ENCODE measurements at regions not wholly inside any gene's neighbourhood (a gene's known extent, or its start where the extent isn't known, plus 50 kb on each side); places are given as distances from the start of the nearest gene placed in this dataset.

GRCh38 chr20:22213271-22213670 lies 371.1 kb downstream of the FOXA2 start:
- DNase-seq = no peak
- no peaks in the 10 kb centered on the region for H3K36me3 ChIP-seq
- no peak overlapping the region for H3K4me3 ChIP-seq
- peaks cover 0 to 4% (median 0%) of the 10 kb centered on the region in 3 donors for H3K27me3 ChIP-seq
- H3K4me1 ChIP-seq = no peaks in the 10 kb centered on the region
- 44 to 61% (median 52%) methylated on average over 4 of the region's 4 CpGs for whole genome bisulfite sequencing, 5 donors
- no peak overlapping the region for H3K27ac ChIP-seq
- no peaks in the 10 kb centered on the region for H3K9me3 ChIP-seq
- TF ChIP-seq, protein P1, sequence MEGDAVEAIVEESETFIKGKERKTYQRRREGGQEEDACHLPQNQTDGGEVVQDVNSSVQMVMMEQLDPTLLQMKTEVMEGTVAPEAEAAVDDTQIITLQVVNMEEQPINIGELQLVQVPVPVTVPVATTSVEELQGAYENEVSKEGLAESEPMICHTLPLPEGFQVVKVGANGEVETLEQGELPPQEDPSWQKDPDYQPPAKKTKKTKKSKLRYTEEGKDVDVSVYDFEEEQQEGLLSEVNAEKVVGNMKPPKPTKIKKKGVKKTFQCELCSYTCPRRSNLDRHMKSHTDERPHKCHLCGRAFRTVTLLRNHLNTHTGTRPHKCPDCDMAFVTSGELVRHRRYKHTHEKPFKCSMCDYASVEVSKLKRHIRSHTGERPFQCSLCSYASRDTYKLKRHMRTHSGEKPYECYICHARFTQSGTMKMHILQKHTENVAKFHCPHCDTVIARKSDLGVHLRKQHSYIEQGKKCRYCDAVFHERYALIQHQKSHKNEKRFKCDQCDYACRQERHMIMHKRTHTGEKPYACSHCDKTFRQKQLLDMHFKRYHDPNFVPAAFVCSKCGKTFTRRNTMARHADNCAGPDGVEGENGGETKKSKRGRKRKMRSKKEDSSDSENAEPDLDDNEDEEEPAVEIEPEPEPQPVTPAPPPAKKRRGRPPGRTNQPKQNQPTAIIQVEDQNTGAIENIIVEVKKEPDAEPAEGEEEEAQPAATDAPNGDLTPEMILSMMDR (IDR thresholded peaks at IDR 0.05) = no peak
- TF ChIP-seq EP300 (IDR thresholded peaks at IDR 0.05) = no peak
- no peak for TF ChIP-seq POLR2AphosphoS5 (IDR thresholded peaks at IDR 0.05)
- TF ChIP-seq POLR2A (IDR thresholded peaks at IDR 0.05) = no peak
- intact Hi-C loops (cut with DNase I; ENCODE audit: low total_unique reads) = no loop called here

- Histone ChIP-seq H3K9me3 (peaks cover 0 to 7% (median 0%) of the 10 kb centered on the region in 4 donors), H3K27ac (no peak overlapping the region), H3K36me3 (no peaks in the 10 kb centered on the region), H3K4me1 (no peaks in the 10 kb centered on the region), H3K4me3 (no peak overlapping the region), H3K27me3 (no peaks in the 10 kb centered on the region)
- no peak for TF ChIP-seq POLR2AphosphoS5 (IDR thresholded peaks at IDR 0.05)
- no peak for DNase-seq
- intact Hi-C loops (cut with DNase I; ENCODE audit: low total_unique reads) = no loop called here
Measured at GRCh38 chr20:22207280-22207679, 377.1 kb downstream of the FOXA2 start.

DNA sequence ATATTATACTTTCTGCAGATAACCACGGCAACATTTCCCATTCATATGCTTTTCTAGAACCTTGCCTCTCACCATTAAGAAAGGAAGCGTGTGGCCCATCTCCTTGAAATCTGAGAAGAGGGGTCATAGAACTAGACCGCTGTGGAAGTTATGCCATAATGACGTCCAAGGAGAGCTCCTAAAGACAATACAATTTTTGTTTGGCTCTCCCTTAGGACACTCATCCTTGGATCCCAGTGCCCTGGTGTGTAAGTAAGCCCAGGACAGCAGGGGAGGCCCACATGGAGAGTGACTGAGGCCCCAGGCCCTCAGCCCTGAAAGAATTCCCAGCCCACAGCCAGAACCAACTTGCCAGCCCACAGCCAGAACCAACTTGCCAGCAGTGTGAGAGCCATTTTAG lies 379.6 kb downstream of the FOXA2 start:
- H3K4me3 ChIP-seq = no peak overlapping the region
- TF ChIP-seq, protein P1 (IDR thresholded peaks at IDR 0.05) = no peak
- TF ChIP-seq POLR2AphosphoS5 (IDR thresholded peaks at IDR 0.05) (no peak), EP300 (IDR thresholded peaks at IDR 0.05) (no peak), POLR2A (IDR thresholded peaks at IDR 0.05) (no peak)
- H3K27ac ChIP-seq = no peak overlapping the region
- no peaks in the 10 kb centered on the region for H3K4me1 ChIP-seq
- no peaks in the 10 kb centered on the region for H3K27me3 ChIP-seq
- no peak for DNase-seq
- intact Hi-C loops (cut with DNase I; ENCODE audit: low total_unique reads) = no loop called here
- WGBS, 5 donors = 70 to 86% (median 81%) methylated on average over 4 of the region's 4 CpGs
- peaks cover 0 to 10% (median 2%) of the 10 kb centered on the region in 4 donors for H3K9me3 ChIP-seq
- no peaks in the 10 kb centered on the region for H3K36me3 ChIP-seq

- intact Hi-C loops (cut with DNase I; ENCODE audit: low total_unique reads) = no loop called here
- WGBS, 5 donors = 31 to 58% (median 49%) methylated on average over 1 of the region's 1 CpG
Measured at GRCh38 chr20:22182148-22182547, 402.2 kb downstream of the FOXA2 start.

GRCh38 chr20:22180244-22180643 lies 404.1 kb downstream of the FOXA2 start:
- no peak for DNase-seq
- TF ChIP-seq EP300 (IDR thresholded peaks at IDR 0.05) (no peak), POLR2AphosphoS5 (IDR thresholded peaks at IDR 0.05) (no peak)
- TF ChIP-seq, protein P1 (IDR thresholded peaks at IDR 0.05) = no peak
- no peaks in the 10 kb centered on the region for H3K36me3 ChIP-seq
- WGBS, 5 donors = 29 to 68% (median 47%) methylated on average over 1 of the region's 1 CpG
- no peak overlapping the region for H3K27ac ChIP-seq
- H3K4me1 ChIP-seq = no peaks in the 10 kb centered on the region
- no peaks in the 10 kb centered on the region for H3K27me3 ChIP-seq
- H3K4me3 ChIP-seq = no peak overlapping the region
- peaks cover 0 to 17% (median 6%) of the 10 kb centered on the region in 4 donors for H3K9me3 ChIP-seq
- intact Hi-C loops (cut with DNase I; ENCODE audit: low total_unique reads) = no loop called here

More at GRCh38 chr20:22182148-22182547, 402.2 kb downstream of the FOXA2 start:
- TF ChIP-seq, protein P1 (IDR thresholded peaks at IDR 0.05) = no peak
- no peak for TF ChIP-seq EP300 (IDR thresholded peaks at IDR 0.05)
- Histone ChIP-seq H3K27me3 (no peaks in the 10 kb centered on the region), H3K4me1 (no peaks in the 10 kb centered on the region), H3K4me3 (no peak overlapping the region), H3K9me3 (peaks cover 0 to 9% (median 7%) of the 10 kb centered on the region in 4 donors), H3K27ac (no peak overlapping the region), H3K36me3 (no peaks in the 10 kb centered on the region)
- no peak for DNase-seq

Measured in stomach (tissue), 8 donors.